Pancreas (tissue), 10 donors: ENCODE measurements at regions not wholly inside any gene's neighbourhood (a gene's known extent, or its start where the extent isn't known, plus 50 kb on each side); places are given as distances from the start of the nearest gene placed in this dataset.
A peak's percentile ranks its signal among the peaks of the same experiment; 100 is the strongest.

Experiments
- ATAC-seq, 4 donors: fragments of 200-7000 bp; cut with Tn5 transposase; one replicate each; pipeline versions ENCODE4 v1.8.0 to v1.9.1; 2020; ENCODE audit warnings: mild to moderate bottlenecking in 4 of 4, moderate library complexity in 4 of 4
- DNase-seq, 6 donors: peaks; one replicate each; pipeline ENCODE4 v3.0.0-alpha.2; 2020
- FAIRE-seq: peaks from 2 replicates; lab custom pipeline; 2012; peaks lifted over from hg19 to GRCh38; lab: Jason Lieb, UNC
- H3K27ac ChIP-seq, 4 donors: fragments of 200-600 bp; sonication (generic); 1 replicate in 3 of 4; 2 replicates in 1 of 4; pipeline versions ENCODE4 v1.5.0 to v1.8.0; 2020
- H3K27me3 ChIP-seq, 4 donors: fragments of 200-600 bp; one replicate each; pipeline ENCODE4 v1.8.0; 2021
- H3K36me3 ChIP-seq, 3 donors: fragments of 200-600 bp; sonication (generic) in 1 of 3; one replicate each; pipeline versions ENCODE4 v1.5.0 to v1.8.0; 2020 to 2021
- H3K4me1 ChIP-seq, 3 donors: fragments of 200-600 bp; one replicate each; pipeline ENCODE4 v1.8.0; 2021
- H3K4me3 ChIP-seq, 4 donors: fragments of 200-600 bp; sonication (generic) in 2 of 4; one replicate each; pipeline versions ENCODE4 v1.5.0 to v1.8.0; 2020 to 2021
- H3K9me3 ChIP-seq, 4 donors: fragments of 200-600 bp; one replicate each; pipeline ENCODE4 v1.8.0; 2021
- WGBS, 2 donors: extraction: QIAGEN DNeasy Blood & Tissue Kit; methylation state at CpG; one replicate each; pipeline ENCODE4 v1.1.7; 2013; 5-methylcytosine and 5-hydroxymethylcytosine counted together
- intact Hi-C, 3 donors: fragments of 100-400 bp; cut with DNase I; formaldehyde crosslinking; loops; one replicate each; pipeline versions ENCODE4 v1.11.1 to v1.14.2; 2022
- TF ChIP-seq, protein P1 (sequence below), 4 donors: fragments of 200-600 bp; sonication (generic) in 3 of 4; IDR thresholded peaks; one replicate each; pipeline versions ENCODE4 v1.5.0 to v1.8.0; 2021; ENCODE audit warnings: antibody characterized with exemption in 4 of 4
- donor health status: healthy with polysubstance abuse.
- donor health status: DM: no; HTN: no; CAD: no; lungs with moderate emphysema.
- donor health status: DM: no; HTN: no; CAD: no.
- donor health status: control.
- donor health status: control.
- donor health status: Bipolar disorder and iron deficiency.
- donor health status: DM: yes; HTN: yes; CAD: no.
- donor health status: DM: no; HTN: no; CAD: no.
- donor health status: DM: no; HTN: no; CAD: no.
- donor health status: DM: yes; HTN: yes; CAD: no.

DNA sequence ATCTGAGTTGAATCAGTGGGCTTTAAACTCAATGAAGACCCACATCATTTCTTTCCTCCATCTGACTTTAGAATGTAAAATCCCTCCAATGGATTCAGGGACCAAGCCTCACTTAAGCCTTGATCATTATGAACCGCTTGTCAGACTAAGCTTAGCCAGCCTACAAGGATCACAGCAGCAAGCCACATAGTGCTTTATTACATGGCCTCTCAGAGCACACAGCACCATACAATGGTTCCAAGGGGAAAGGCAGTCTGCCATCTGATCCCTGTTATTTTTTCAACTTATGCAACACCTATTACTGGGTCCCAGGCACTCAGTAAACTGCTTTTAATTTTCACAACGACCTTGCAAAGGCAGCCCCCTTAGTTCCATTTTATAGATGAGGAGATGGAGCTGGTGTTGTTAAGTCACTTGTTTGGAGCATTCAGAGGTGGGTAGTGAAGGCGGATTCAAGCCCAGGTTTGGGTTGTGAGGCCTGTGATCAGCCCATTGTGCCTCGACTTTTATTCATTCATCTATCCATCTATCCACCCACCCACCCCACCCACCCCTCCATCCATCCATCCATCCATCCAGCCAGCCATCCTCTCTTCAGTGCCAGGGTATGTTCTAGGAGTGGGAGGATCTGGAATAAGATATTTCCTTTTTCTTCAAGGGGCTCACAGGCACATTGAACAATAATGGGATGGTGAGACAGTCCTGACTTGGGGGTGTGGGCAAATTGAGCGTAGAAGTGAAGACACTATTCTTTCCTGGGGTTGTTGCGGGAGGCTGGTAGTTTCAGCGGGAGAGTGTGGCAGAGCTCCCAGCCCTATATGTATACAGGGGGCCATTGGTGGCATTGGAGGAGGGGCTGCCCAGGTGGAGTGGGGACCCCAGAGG is 141.2 kb downstream of the MYCN start:
- FAIRE-seq (no peak), ATAC-seq (no peak), DNase-seq (no peak)
- no peaks in the 10 kb centered on the region for H3K27me3 ChIP-seq
- H3K36me3 ChIP-seq, result no peaks in the 10 kb centered on the region
- no peaks in the 10 kb centered on the region for H3K9me3 ChIP-seq
- no peaks in the 10 kb centered on the region for H3K4me1 ChIP-seq
- 68 to 75% methylated on average over 7 of the region's 7 CpGs for WGBS, 2 donors
- TF ChIP-seq, protein P1, sequence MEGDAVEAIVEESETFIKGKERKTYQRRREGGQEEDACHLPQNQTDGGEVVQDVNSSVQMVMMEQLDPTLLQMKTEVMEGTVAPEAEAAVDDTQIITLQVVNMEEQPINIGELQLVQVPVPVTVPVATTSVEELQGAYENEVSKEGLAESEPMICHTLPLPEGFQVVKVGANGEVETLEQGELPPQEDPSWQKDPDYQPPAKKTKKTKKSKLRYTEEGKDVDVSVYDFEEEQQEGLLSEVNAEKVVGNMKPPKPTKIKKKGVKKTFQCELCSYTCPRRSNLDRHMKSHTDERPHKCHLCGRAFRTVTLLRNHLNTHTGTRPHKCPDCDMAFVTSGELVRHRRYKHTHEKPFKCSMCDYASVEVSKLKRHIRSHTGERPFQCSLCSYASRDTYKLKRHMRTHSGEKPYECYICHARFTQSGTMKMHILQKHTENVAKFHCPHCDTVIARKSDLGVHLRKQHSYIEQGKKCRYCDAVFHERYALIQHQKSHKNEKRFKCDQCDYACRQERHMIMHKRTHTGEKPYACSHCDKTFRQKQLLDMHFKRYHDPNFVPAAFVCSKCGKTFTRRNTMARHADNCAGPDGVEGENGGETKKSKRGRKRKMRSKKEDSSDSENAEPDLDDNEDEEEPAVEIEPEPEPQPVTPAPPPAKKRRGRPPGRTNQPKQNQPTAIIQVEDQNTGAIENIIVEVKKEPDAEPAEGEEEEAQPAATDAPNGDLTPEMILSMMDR (IDR thresholded peaks at IDR 0.05), result no peak
- no peak overlapping the region for H3K4me3 ChIP-seq
- intact Hi-C loops, result no loop called here
- H3K27ac ChIP-seq, result no peak overlapping the region

- 95 to 100% methylated on average over 1 of the region's 1 CpG for WGBS, 2 donors
- FAIRE-seq, result no peak
Measured at GRCh38 chr2:16080516-16080915, 140.2 kb downstream of the MYCN start.

GRCh38 chr2:16080071-16080470 is 139.7 kb downstream of the MYCN start:
- DNase-seq (no peak), FAIRE-seq (no peak), ATAC-seq (no peak)
- WGBS, 2 donors, result 38 to 55% methylated on average over 4 of the region's 4 CpGs
- no peaks in the 10 kb centered on the region for H3K36me3 ChIP-seq
- no peaks in the 10 kb centered on the region for H3K4me1 ChIP-seq
- no peaks in the 10 kb centered on the region for H3K27me3 ChIP-seq
- H3K4me3 ChIP-seq, result no peak overlapping the region
- TF ChIP-seq, protein P1 (IDR thresholded peaks at IDR 0.05), result no peak
- no peak overlapping the region for H3K27ac ChIP-seq
- H3K9me3 ChIP-seq, result no peaks in the 10 kb centered on the region
- intact Hi-C loops, result no loop called here

More at GRCh38 chr2:16080516-16080915, 140.2 kb downstream of the MYCN start:
- H3K9me3 ChIP-seq, result no peaks in the 10 kb centered on the region
- DNase-seq, result no peak
- no peak overlapping the region for H3K4me3 ChIP-seq
- TF ChIP-seq, protein P1 (IDR thresholded peaks at IDR 0.05), result no peak
- no peak overlapping the region for H3K27ac ChIP-seq
- H3K27me3 ChIP-seq, result no peaks in the 10 kb centered on the region
- intact Hi-C loops, result no loop called here
- no peaks in the 10 kb centered on the region for H3K36me3 ChIP-seq
- H3K4me1 ChIP-seq, result no peaks in the 10 kb centered on the region
- no peak for ATAC-seq

GRCh38 chr2:16079637-16080036 is 139.3 kb downstream of the MYCN start:
- Histone ChIP-seq H3K4me3 (no peak overlapping the region), H3K4me1 (no peaks in the 10 kb centered on the region), H3K36me3 (no peaks in the 10 kb centered on the region), H3K9me3 (no peaks in the 10 kb centered on the region), H3K27ac (no peak overlapping the region), H3K27me3 (no peaks in the 10 kb centered on the region)
- FAIRE-seq, result no peak
- TF ChIP-seq, protein P1 (IDR thresholded peaks at IDR 0.05), result no peak
- 32 to 39% methylated on average over 2 of the region's 2 CpGs for WGBS, 2 donors
- ATAC-seq, result peak in 3 of 4 donors; percentile 45 to 87 (median 72)
- no peak for DNase-seq
- intact Hi-C loops, result no loop called here

- intact Hi-C loops, result no loop called here
- TF ChIP-seq, protein P1 (IDR thresholded peaks at IDR 0.05), result no peak
- H3K4me3 ChIP-seq, result no peak overlapping the region
- FAIRE-seq (no peak), DNase-seq (no peak), ATAC-seq (no peak)
- no peaks in the 10 kb centered on the region for H3K9me3 ChIP-seq
- H3K27me3 ChIP-seq, result no peaks in the 10 kb centered on the region
- H3K36me3 ChIP-seq, result no peaks in the 10 kb centered on the region
- H3K27ac ChIP-seq, result no peak overlapping the region
- H3K4me1 ChIP-seq, result no peaks in the 10 kb centered on the region
- WGBS, 2 donors, result 77% methylated on average over 3 of the region's 3 CpGs
Measured at GRCh38 chr2:16077601-16078000, 137.3 kb downstream of the MYCN start.
